ENCODE measurements at regions not wholly inside any gene's neighbourhood (a gene's known extent, or its start where the extent isn't known, plus 50 kb on each side); places are given as distances from the start of the nearest gene placed in this dataset.

DNA sequence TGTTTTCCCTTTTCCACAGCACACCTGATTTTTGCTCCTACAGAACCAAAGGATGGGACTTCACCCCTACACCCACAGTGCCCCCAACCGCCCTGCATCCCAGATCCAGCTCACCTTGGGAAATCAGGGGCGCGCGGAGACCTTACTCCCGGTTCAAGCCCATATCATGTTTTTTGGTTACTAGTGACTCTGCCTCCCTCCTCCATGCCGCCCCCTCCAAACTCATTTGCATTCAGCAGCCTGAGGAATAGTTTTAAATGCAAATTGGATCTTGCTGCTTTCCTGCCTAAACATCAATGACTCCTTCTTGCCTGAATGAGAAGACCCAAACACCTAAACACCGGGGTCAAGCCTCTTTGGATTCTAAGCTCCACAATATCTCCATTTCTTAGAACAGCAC is 331.8 kb downstream of the TMEM114 start:
- no peak for DNase-seq

- no peak for DNase-seq
Measured at GRCh38 chr16:8257561-8257960, 332.8 kb downstream of the TMEM114 start.

DNA sequence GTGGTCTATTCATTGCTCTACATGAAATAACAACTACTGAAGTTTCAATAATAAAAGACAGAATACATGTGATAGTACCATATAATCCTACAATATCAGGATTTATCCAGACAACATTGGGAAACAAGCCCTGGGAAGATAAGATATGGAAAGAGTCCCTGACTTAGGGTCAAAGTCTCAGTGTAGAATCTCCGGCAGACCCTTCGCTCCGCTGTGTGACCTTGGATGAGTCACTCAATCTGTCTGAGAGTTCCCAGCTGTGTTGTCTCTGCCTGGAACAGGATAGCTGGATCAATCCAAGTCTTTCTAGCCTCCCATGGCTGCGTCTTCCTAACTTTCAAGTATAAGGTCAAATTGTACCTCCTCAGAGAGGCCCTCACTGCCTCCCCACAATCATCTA is 335.9 kb downstream of the TMEM114 start:
- DNase-seq = no peak

DNA sequence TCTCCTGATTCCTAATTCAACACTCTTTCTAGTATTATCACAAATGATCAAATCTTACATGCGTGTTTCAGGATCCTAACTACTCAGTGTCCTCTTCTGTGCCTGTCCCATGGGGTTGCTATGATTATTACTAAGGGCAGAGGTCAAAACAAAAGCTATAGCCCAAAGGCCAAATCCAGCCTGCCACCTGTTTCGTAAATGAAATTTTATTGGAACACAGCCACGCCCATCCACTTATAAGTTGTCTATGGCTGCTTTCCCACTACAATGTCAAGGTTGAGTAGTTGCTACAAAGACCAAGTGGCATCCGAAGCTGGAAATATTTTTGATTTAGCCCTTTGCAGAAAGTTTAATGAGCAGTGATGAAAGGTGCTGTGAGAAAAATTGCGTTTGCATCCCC is 336.6 kb downstream of the TMEM114 start:
- no peak for DNase-seq

GRCh38 chr16:8251727-8252126 is 338.6 kb downstream of the TMEM114 start:
- DNase-seq = no peak

DNA sequence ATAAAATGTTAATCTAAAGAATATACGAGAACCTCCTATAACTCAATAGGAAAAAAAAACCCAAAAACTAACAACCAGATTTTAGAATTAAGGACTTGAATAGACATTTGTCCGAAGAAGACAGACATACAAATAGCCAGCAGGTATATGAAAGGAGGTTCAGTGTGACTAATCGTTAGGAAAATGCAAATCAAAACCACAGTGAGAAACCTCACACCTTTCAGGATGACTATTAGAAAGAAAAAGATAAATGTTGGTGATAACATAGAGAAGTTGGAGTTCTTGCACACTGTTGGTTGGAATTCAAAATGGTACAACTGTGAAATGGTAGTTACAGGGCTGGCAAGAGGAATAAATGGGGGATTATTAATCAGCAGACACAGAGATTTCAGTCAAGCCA is 339.0 kb downstream of the TMEM114 start:
- no peak for DNase-seq

DNA sequence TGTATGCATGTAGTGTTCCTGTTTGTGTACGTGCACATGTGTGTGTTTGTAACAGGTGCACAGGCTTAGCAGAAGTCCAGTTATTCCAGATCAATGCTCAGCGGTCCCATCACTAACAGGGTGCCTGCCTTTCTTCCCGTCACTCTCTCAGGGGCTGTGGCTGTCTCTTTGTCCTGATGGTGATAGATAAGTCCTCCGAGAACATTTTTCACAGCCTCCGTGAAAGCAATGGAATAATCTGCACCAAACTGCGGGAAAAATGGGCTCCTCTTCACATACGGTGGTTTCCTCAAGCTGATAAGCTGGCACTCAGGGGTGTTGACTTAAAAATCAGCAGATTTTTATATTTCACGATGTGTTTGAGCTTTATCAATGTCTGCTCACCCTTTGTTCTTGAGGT is 342.3 kb downstream of the TMEM114 start:
- DNase-seq = no peak

- DNase-seq = no peak
Measured at GRCh38 chr16:8243981-8244380, 346.3 kb downstream of the TMEM114 start.

DNA sequence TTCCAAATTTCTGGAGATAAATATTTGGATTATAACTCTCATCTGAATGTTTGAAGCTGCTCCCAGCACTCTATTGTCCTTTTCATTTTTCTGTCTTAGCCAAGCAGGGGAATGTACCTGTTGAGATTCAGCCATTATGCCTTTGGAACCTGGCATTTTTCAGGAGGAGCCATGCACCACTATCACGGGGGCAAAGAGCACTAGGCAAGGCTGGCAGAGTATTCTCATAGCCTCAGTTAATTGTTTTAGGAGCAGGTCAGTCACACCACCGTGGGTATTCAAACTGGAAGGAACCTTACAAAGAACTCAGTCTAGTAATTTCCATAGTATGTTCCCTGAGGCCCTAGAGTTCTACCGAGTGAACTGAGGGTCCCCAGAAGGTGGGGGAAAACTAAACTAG is 348.9 kb downstream of the TMEM114 start:
- DNase-seq = no peak

DNA sequence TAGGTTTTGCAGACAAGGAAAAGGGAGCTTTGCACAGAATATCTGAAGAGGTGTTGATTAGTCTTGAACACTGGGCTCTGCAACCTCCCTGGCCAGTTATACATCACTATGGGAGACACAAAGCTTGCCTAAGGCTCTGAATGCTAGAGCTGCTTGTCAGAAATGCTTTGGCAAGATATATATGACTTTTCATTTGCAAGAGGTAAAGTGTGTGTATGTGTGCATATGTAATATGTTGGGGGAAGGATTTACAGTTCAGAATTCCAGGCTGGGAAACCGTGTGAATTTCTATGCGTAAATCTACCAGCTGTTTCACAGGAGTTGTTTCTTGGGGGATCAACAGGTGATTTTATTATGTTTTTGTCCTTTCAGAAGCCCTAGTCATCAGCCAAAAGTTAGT is 350.9 kb downstream of the TMEM114 start:
- no peak for DNase-seq

DNA sequence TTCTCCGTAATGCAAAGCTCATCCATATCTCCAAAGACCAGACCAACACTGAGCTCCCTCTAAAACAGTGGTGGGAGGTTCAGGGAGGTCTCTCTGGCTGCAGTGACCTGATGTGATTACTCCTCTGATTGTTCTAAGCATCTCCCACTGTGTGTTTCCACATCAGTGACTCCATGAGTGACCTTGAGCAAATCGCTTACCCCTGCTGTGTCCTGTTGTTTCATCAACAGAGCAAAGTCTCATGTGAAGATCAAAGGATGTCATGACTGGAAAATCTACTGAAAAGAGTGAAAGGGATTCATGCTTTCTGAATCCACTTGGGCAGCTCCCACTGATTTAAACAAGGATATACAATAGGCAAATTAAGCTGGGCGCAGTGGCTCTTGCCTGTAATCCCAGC is 352.9 kb downstream of the TMEM114 start:
- no peak for DNase-seq

GRCh38 chr16:8236816-8237215 is 353.5 kb downstream of the TMEM114 start:
- no peak for DNase-seq

- DNase-seq = no peak
Measured at GRCh38 chr16:8230497-8230896, 359.8 kb downstream of the TMEM114 start.

GRCh38 chr16:8229011-8229520 is 361.2 kb downstream of the TMEM114 start:
- DNase-seq = no peak

GRCh38 chr16:8217201-8217600 is 373.1 kb downstream of the TMEM114 start:
- no peak for DNase-seq

DNA sequence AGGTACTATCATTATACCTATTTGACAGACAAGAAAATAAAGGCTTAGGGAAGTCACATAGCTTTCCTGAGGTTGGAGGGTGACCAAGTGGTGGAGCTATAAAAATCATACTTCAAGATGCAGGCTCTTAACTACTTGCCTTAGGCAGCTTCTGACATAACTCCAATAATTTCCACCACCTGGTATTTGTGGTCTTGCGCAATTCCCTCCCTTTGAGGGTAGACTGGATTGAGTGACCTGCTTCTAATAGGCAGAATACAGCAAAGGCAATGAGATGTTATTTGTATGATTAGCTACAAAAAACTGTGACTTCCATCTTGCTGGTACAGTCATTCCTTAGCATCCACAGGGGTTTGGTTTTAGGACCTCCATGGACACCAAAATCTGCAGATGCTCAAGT is 385.5 kb downstream of the TMEM114 start:
- no peak for DNase-seq

DNA sequence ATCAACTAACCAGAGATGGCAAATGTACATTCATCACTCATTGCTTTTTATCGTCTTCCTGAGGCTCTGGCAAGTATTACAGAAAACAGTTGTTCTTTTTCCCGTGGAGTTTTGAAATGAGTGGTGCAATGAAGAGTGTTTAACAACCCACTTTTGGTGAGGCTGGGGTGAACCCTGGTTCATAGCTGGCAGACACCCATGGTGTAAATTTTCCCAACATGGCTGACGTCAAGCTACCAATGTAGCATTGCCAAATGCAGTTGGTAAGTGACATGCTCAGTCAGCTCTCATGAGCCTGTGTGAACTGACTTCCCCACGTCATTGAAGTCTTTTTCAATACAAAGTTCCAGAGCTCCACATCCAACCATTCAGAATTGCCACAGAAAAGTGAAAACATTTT is 386.2 kb downstream of the TMEM114 start:
- DNase-seq = no peak

GRCh38 chr16:8203101-8203500 is 387.2 kb downstream of the TMEM114 start:
- DNase-seq = no peak

DNA sequence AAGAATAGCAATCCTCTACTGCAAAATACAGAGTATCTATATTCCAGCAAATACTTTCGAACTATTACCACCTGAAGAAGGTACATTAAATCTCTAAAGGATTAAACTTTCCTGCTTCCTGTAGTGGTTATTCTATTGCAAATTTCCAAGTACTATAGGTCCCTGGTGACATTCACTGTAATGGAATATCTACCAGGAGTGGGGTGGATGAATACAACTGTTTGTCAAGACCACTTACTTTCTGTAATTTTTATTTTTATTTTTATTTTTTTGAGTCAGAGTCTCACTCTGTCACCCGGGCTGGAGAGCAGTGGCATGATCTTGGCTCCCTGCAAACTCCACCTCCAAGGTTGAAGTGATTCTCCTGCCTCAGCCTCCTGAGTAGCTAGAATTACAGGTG is 389.5 kb downstream of the TMEM114 start:
- DNase-seq = no peak

DNA sequence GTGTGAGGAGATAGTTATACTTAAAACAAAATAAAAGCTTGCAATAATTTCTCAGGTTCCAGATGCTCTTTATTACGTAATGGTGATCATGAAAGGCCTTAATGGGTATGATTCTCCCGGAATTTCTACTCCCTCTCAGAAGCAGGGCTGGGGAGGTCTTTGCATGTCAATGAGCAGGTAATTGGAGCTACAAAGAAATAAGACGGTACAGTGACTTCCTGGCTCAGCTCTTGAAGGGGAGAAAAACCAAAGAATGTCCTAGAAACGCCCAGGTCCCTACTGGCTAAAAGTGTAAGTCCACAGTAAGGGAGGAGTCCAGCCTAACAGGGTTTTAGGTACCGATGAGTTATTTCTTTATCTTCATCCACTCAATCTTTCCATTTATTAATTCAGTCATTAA is 390.9 kb downstream of the TMEM114 start:
- no peak for DNase-seq

- no peak for DNase-seq
Measured at GRCh38 chr16:8194794-8195193, 395.5 kb downstream of the TMEM114 start.

DNA sequence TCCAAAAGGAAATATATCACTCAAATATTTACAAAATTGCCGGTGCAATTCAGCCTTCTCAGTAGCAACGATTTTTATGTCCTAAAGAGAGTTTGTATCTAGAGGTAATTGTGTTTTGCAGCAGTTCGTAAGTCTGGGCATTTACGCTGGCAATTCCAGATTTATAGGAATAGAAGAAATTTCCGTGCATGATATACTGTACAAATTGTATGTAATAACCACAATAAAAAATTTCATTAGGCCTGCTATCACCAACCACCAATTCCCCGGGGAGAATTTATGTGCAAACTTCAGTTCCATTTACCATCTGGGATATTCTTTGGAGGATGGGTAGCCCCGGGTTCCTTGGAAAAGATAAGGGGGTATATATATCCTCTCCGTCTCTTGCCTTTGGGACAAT is 401.5 kb downstream of the TMEM114 start:
- DNase-seq = no peak

- DNase-seq = no peak
Measured at GRCh38 chr16:8187782-8188372, 402.4 kb downstream of the TMEM114 start.

DNA sequence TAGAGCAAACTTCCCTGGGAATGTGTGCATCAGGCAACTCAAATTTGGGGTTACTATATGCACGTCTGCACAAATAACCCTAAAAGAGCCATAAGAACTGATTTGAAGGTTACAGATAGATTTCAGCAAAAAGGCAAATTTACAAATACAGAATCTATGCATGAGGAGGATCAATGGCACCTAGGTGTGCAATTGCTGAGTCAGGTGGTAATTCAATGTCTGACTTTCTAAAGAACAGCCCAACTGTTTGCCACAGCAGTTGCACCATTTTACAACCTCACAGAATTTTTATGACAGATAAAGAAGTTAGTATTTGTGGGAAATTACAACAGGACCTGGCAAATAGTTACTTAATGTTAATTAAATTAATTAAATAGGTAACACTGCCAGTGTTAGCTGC is 405.5 kb downstream of the TMEM114 start:
- DNase-seq = no peak
